ENCODE measurements at regions not wholly inside any gene's neighbourhood (a gene's known extent, or its start where the extent isn't known, plus 50 kb on each side); places are given as distances from the start of the nearest gene placed in this dataset.

- H3K79me2 ChIP-seq (replicated peaks; ENCODE audit: insufficient read depth) = no peaks in the 10 kb centered on the region
- Mint-ChIP-seq H3K4me3 (no peak overlapping the region), H3K36me3 (ENCODE audit: low read depth) (no peaks in the 10 kb centered on the region), H3K27me3 (ENCODE audit: insufficient read depth, low read depth, poor library complexity) (peaks cover 5% of the 10 kb centered on the region), H3K27ac (no peak overlapping the region), H3K4me1 (peaks cover 2% of the 10 kb centered on the region; the same call in 1 of the 3 replicates), H3K9me3 (no peaks in the 10 kb centered on the region)
- H3K27ac ChIP-seq (ENCODE audit: low read depth) = no peak overlapping the region
- TF ChIP-seq NANOG (IDR thresholded peaks at IDR 0.05; ENCODE audit: borderline replicate concordance) = no peak
- TF ChIP-seq ZNF462 (CRISPR knock-in tag; IDR thresholded peaks at IDR 0.05) = no peak
- no peak for TF ChIP-seq CREB1 (CRISPR knock-in tag; IDR thresholded peaks at IDR 0.05; ENCODE audit: low read depth)
- no peak for TF ChIP-seq POLR2AphosphoS5 (IDR thresholded peaks at IDR 0.05; ENCODE audit: low read depth)
- no peak for TF ChIP-seq ETS1 (IDR thresholded peaks at IDR 0.05)
- no peak for TF ChIP-seq REST (IDR thresholded peaks at IDR 0.05; ENCODE audit: unreplicated experiment)
- no peak for TF ChIP-seq ZNF331 (CRISPR knock-in tag; IDR thresholded peaks at IDR 0.05; ENCODE audit: low read depth)
- no peak for TF ChIP-seq JUNB (IDR thresholded peaks at IDR 0.05; ENCODE audit: unreplicated experiment)
- TF ChIP-seq EZH2 (IDR thresholded peaks at IDR 0.05; ENCODE audit: low read depth, unreplicated experiment) = no peak
- TF ChIP-seq STAT1 (IDR thresholded peaks at IDR 0.05; ENCODE audit: unreplicated experiment) = no peak
- TF ChIP-seq EZH2phosphoT487 (IDR thresholded peaks at IDR 0.05; ENCODE audit: unreplicated experiment) = no peak
- TF ChIP-seq ZNF114 (CRISPR knock-in tag; IDR thresholded peaks at IDR 0.05) = no peak
- TF ChIP-seq CTCF (conservative IDR thresholded peaks at IDR 0.05; ENCODE audit: low read depth in 2 of 2) = no peak
- no peak overlapping the region for H2AFZ ChIP-seq
- no peaks in the 10 kb centered on the region for H3K27me3 ChIP-seq (ENCODE audit: insufficient read depth)
- H3K4me2 ChIP-seq = no peak overlapping the region
- no peak for DNase-seq (ENCODE audit: low spot score)
- no peaks in the 10 kb centered on the region for H3K9me2 ChIP-seq (ENCODE audit: insufficient read depth)
- H4K20me1 ChIP-seq (replicated peaks; ENCODE audit: insufficient read depth) = no peaks in the 10 kb centered on the region
- no peaks in the 10 kb centered on the region for H3K36me3 ChIP-seq (ENCODE audit: insufficient read depth)
- H3K4me3 ChIP-seq = no peak overlapping the region
- no peaks in the 10 kb centered on the region for H3K4me1 ChIP-seq (ENCODE audit: insufficient read depth)
- no peaks in the 10 kb centered on the region for H3F3A ChIP-seq (replicated peaks; ENCODE audit: low read depth)
- no peak for ATAC-seq
These were observed 269.0 kb downstream of the GADD45G start for GRCh38 chr9:89873801-89874200.

Data from GM23338 (cell line).